Renal pelvis (tissue), 1 donor: ENCODE measurements at regions not wholly inside any gene's neighbourhood (a gene's known extent, or its start where the extent isn't known, plus 50 kb on each side); places are given as distances from the start of the nearest gene placed in this dataset.
"Not testable (repeated sequence)": the region's sequence is repeated elsewhere in the genome, so short reads cannot be mapped to it uniquely, and the experiment has no call there.

Experiments used
- DNase-seq: peaks from one replicate; pipeline ENCODE4 v3.0.0-alpha.2; 2013

DNA sequence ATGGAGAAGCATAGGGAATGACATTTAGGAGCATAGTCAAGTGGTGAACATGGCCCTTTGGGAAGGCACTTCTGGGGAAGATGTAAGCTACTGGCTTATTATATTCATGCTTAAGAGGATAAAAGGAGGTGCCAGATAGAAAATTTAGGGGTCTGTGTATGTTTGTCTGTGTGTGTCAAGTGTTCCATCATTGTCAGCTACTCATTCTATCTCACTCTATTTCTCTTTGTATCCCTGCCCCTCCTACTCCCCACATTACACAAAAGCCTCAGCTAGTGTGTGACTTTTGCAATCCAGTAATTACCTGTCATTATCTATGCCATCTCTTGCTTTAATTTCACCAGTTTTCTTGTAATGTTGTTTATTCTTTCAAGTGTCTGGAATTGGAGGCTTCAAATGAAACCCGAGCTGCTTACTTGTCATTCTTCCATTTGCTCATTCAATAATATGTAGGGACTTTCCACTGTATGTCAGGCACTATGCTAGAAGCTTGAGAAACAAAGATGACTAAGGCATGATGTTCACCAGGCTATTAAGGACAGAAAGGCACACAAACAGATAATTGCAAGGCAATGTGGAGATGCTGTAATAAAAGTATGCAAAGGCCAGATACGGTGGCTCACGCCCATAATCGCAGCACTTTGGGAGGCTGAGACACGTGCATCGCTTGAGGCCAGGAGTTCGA is 229.8 kb upstream of the TEX13C start:
- no peak for DNase-seq

DNA sequence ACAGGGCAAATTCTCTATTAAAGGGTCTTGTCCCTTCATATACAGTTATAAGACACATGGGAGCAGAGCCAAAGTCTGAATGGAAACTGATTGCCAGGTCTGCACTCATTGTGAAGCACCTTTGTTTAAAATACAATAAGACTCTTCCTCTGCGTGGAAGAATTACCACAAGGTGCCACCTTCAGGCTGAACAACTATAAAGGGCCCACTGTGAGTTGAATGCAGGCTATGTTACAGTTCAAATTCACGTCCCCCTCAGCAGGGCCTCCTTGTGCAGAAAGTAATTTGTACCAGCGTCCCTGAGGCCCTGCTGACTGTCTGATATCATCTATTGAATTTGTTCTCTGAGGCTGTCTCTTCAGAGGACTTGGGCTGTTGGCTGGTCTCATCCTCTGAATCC is 225.8 kb upstream of the TEX13C start:
- no peak for DNase-seq

GRCh38 chrX:125094901-125095300 is 224.8 kb upstream of the TEX13C start:
- no peak for DNase-seq

- DNase-seq = no peak
Observed at GRCh38 chrX:125096469-125096868, 223.2 kb upstream of the TEX13C start.

- DNase-seq = no peak
Observed at GRCh38 chrX:125096870-125097269, 222.8 kb upstream of the TEX13C start.

- DNase-seq = no peak
Observed at GRCh38 chrX:125101971-125102755, 217.5 kb upstream of the TEX13C start.

DNA sequence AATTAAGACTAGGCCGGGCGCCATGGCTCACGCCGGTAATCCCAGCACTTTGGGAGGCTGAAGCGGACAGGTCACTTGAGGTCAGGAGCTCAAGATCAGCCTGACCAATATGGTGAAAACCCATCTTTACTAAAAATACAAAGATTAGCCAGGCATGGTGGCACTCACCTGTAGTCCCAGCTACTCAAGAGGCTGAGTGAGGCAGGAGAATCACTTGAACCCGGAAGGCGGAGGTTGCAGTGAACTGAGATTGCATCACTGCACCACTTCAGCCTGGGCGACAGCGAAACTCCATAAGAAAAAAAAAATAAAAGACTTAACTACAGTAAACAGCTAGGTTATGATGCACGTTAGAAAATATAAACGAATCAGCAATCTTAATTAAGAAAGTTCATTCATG is 216.0 kb upstream of the TEX13C start:
- no peak for DNase-seq

DNA sequence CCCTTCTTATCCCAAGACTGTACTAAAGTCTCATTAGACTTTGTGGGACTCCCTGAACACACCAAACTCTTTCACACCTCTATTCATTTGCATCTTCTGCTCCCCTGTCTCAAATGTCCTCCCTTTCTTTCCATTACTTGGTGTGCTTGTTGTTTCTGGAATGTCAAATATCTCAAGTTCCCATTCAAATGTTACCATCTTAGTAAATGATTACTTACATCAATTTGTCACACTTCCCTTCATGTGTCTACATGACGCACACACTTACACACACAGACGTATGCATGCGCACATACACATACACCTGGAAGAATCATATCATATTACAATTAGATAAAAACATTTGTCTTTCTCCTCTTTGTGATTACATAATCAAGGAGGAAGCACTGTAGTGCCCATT is 210.8 kb upstream of the TEX13C start:
- DNase-seq = no peak

GRCh38 chrX:125131164-125131563 is 188.5 kb upstream of the TEX13C start:
- DNase-seq = no peak

DNA sequence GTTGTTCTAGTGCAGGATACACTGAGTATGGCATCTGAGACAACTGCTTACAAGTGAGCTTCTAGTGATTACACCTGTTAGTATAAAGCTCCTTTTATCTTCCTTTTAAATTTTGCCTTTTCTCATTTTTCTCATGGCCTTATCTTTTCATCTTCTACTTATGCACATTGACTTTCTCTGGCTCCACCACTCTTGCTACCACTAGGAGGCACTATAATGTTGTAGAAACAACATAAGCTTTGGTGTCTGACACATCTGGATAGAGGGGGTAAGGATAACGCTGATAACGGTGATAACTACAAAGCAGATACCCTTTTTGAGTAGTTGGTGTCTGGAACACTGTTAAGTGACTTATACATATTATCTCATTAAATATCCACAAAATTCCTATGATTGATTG is 187.4 kb upstream of the TEX13C start:
- DNase-seq = no peak

DNA sequence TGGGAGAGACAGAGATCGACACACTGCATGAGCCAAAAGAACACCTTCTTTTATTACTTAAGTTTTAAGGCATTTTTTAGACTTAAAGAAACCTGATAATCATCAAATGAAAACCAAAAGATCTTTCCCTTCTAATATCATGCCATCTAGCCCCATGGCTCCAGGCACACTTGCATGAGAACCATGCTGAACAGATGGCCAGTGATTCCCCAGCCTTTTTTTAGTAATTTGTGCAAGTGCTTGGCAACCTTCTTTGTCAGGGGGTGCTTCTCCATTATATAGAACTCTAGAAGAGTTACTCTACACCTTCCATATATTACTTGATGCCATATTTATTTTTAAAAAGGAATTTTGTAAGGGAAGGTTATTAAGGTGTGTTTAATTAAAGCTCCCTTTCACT is 182.2 kb upstream of the TEX13C start:
- DNase-seq = no peak

DNA sequence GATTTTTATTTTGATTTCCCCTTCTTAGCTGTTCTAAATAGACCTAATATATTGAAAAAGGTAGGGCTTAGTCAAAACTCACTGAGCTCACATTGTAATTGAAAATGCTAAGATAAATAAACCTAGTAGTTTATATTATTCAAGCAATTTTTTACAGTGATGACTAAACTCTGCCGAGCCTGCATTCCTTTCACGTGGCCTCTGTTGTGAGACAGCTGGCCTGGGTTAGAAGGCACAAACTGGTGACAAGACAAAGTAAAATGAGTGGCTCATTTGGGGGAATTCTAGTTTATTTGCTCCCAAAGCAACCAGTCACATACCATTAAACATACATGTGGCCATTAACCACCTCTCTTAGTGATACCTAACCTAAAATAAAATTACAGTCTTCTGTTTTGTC is 169.4 kb upstream of the TEX13C start:
- DNase-seq = no peak

DNA sequence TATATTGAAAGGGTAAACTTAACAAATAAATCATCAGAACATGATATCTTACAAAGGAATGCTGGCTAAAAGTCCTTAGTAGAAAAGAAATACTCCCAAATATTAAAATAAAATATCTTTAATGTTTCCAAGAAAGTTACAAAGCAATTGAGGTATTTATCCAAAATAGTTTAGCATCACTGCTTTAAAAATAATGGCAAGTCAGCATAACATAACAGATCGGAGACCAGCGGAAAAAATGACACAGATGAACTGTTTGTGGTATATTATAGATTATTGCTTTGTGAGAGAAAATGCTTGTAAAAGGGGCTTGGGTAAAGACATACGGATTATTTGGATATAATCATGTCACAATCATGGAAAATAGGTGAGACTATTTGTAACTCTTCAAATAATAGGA is 168.5 kb upstream of the TEX13C start:
- DNase-seq = no peak

- DNase-seq = no peak
Observed at GRCh38 chrX:125152011-125152410, 167.7 kb upstream of the TEX13C start.

DNA sequence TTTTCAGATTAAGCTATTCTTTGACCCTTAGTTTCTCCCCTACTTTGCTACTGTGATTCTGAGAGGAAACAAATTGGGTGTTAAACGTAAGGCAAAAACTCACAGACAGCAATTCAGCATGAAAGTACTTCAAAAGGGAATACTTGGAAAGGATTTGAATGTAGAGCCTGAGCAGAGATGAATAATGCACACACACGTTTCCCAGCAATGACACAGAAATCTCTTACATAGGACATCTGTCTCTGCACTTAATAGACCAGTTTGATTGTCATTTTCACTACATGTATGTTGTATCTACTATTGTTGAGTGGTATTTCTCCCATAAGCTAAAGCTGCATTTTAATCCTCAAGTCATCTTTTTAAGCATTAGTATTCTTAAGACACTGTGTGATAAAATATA is 166.1 kb upstream of the TEX13C start:
- no peak for DNase-seq

- not testable (repeated sequence) for DNase-seq
Observed at GRCh38 chrX:125154288-125155257, 165.1 kb upstream of the TEX13C start.

DNA sequence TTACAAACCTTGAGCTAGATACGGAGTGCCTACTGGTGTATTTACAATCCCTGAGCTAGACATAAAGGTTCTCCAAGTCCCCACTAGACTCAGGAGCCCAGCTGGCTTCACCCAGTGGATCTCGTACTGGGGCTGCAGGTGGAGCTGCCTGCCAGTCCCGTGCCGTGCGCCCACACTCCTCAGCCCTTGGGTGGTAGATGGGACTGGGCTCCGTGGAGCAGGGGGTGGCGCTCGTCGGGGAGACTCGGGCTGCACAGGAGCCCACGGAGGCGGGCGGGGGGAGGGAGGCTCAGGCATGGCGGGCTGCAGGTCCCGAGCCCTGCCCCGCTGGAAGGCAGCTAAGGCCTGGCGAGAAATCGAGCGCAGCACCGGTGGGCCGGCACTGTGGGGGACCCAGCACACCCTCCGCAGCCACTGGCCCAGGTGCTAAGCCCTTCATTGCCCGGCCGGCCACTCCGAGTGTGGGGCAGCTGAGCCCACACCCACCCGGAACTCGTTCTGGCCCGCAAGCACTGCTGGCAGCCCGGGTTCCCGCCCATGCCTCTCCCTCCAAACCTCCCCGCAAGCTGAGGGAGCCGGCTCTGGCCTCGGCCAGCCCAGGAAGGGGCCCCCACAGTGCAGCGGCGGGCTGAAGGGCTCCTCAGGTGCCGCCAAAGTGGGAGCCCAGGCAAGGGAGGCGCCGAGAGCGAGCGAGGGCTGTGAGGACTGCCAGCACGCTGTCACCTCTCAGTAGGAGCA is 164.2 kb upstream of the TEX13C start:
- not testable (repeated sequence) for DNase-seq

DNA sequence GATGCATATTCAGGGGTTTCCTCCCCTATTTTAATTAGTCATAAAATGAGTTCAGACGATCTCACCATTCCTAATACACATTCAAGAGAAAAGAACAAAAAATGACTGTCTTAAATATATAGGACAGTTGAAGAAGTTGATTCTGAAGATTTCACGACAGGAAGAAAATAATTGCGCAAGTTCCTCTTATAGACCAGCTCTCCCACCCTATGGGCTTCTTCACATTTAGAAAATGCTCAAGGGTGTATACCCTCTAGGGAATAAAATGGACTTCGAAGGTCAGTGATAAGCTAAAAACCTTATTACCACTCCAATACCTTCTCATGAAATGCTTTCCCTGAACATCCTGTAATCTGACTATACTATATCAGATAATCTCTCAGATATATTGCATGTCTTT is 149.2 kb upstream of the TEX13C start:
- no peak for DNase-seq

DNA sequence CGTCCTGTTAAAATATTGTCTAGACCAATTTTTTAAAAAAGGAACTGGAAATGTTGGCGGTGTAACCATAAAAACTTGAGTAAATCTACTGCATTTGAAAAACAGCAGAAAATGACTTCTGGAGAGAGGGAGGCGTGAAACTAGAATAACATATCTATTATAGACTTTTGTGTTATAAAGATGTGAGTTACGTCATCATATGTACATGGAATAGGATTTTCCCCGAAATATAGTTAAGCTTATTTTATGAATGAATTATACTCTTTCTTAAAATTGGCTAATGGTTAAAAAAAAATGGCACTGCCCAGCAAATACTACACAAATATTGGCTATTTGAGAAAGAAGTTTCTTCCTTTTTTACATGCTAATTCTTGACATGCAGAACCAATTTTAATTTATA is 147.1 kb upstream of the TEX13C start:
- DNase-seq = no peak

DNA sequence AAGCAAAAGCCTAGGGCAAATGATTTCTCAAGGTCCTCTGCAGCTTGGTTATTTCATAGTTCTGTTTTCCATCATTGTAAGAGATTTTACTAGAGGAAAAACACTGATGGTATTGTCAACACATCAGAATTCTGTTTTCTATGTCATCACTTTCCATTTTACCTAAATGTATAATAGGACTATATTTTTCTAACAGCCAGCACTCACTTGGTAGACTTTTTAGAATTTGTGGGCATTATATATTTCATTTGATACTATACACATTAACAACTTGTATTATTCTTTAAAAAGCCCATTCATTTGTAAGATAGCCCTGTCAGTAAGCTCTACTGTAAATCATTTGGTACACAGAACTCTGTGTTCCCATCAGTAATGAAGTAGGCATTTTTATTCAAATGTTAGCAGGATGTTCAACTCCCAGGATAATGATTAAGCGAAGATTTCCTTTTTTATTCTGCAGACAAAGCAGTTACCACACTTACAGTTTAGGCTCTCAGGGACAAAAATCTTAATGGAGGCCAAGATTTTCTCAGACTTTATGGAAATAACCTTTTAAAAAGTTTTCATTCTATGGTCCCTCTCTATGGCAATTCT is 143.6 kb upstream of the TEX13C start:
- DNase-seq = no peak

GRCh38 chrX:125193921-125194320 is 125.8 kb upstream of the TEX13C start:
- no peak for DNase-seq
